22Rv1 (cell line): ENCODE measurements at regions not wholly inside any gene's neighbourhood (a gene's known extent, or its start where the extent isn't known, plus 50 kb on each side); places are given as distances from the start of the nearest gene placed in this dataset.

Experiments
- ZFX ChIP-seq: fragments of 450-650 bp; IDR thresholded peaks from 2 replicates; pipeline ENCODE4 v1.6.1; 2017; ENCODE audit warnings: antibody characterized with exemption, borderline replicate concordance
- TF ChIP-seq, protein P1 (sequence below): fragments of 450-650 bp; IDR thresholded peaks from 2 replicates; pipeline ENCODE4 v1.5.1; 2017; ENCODE audit warnings: mild to moderate bottlenecking

DNA sequence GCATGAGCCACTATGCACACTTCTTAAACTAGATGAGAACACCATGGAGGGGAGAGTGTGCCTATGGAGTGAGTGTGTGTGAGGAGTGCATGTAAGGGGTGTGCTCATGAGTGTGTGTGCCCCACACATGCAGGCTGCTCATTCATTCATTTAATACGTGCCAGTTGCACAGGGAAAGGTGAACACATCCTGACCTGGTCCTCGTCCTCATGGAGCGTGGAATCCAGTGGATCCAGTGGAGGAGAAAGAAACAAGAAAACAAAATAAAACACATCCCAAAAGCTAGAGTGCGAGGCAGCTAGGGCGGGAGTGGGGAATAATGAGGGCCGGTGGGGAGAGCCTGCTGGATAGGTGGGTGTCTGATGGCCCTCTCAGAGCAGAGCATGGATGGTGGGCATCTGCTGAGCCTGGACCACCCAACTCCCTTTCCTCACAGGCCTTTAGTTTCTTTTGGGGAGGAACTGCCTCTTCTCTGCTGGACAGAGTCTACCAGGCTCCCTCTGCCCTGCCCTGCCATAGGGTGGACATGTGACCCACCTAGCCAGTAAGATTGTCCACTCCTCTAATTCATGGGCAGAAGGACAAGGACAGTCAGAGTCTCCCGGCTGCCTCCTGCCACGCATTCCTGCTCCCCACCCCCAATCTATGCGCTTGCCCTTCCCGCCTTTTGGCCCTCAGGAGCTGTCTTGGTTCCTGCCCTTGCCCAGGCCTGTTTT is 204.3 kb downstream of the RAB11FIP4 start:
- TF ChIP-seq, protein P1, sequence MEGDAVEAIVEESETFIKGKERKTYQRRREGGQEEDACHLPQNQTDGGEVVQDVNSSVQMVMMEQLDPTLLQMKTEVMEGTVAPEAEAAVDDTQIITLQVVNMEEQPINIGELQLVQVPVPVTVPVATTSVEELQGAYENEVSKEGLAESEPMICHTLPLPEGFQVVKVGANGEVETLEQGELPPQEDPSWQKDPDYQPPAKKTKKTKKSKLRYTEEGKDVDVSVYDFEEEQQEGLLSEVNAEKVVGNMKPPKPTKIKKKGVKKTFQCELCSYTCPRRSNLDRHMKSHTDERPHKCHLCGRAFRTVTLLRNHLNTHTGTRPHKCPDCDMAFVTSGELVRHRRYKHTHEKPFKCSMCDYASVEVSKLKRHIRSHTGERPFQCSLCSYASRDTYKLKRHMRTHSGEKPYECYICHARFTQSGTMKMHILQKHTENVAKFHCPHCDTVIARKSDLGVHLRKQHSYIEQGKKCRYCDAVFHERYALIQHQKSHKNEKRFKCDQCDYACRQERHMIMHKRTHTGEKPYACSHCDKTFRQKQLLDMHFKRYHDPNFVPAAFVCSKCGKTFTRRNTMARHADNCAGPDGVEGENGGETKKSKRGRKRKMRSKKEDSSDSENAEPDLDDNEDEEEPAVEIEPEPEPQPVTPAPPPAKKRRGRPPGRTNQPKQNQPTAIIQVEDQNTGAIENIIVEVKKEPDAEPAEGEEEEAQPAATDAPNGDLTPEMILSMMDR = no peak
- TF ChIP-seq ZFX = no peak
